GM18870 (cell line): ENCODE measurements at regions not wholly inside any gene's neighbourhood (a gene's known extent, or its start where the extent isn't known, plus 50 kb on each side); places are given as distances from the start of the nearest gene placed in this dataset.
"Not testable (repeated sequence)": the region's sequence is repeated elsewhere in the genome, so short reads cannot be mapped to it uniquely, and the experiment has no call there.

Experiments used
- ATAC-seq: cut with Tn5 transposase; IDR thresholded peaks from one replicate; pipeline ENCODE4 v1.9.1; 2021; ENCODE audit warnings: moderate library complexity; ENCODE audit not compliant: unreplicated experiment

DNA sequence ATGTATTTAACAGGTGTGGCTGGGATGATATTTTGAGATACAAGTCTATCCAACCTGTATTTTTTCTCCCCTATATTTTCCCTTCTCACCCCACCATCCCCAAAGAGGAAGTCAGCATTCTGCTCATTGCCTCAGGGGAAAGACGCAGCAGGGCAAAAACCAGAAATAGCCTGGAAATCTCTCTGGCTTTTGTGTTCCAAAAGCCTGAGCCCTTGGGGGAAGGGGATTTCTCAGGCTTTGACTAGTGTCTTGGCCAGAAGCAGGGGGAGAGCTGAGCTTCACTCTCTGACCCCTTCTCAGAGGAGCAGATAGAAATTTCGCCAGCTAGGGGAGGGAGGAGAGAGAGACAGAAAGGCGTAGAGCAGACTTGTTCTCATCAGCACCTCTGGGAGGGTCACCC is 244.7 kb downstream of the RRAGC start:
- no peak for ATAC-seq

DNA sequence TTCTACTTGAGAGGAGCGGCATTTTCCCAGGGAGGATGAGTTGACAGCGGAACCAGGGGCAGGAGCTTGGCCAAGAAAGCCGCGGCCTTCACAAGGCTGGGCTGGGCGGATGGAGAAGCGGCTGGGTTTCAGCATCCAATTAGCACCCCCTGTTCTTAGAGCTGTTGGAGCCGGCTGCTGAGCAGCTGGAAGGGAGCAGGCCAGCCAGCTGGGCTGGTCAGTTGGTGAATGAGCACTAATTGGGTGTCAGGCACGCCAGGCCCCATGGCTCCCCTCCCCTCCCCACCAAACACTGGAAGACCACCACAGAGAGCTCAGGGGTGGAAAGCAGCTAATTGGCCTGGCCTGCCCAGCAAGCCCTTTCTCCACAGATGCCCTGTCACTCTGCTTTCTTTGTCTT is 245.6 kb downstream of the RRAGC start:
- no peak for ATAC-seq

DNA sequence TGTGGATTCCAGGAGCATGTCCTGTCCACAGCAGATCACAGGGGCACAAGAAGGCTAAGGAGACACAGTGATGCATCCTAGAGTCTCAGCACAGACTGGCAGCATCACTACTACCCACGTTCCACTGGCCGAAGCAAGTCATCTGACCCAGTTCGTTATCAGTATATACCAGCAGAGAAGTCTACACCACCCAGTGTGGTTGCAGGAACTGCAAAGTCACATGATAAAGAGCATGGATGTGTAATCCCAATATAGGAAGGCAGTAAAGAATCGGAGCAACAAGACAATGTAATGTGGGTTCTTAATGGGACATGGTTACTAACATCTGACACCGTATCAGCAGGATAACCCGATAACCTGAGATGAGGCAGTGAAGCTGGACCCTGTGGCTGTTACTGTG is 246.6 kb downstream of the RRAGC start:
- ATAC-seq: no peak

DNA sequence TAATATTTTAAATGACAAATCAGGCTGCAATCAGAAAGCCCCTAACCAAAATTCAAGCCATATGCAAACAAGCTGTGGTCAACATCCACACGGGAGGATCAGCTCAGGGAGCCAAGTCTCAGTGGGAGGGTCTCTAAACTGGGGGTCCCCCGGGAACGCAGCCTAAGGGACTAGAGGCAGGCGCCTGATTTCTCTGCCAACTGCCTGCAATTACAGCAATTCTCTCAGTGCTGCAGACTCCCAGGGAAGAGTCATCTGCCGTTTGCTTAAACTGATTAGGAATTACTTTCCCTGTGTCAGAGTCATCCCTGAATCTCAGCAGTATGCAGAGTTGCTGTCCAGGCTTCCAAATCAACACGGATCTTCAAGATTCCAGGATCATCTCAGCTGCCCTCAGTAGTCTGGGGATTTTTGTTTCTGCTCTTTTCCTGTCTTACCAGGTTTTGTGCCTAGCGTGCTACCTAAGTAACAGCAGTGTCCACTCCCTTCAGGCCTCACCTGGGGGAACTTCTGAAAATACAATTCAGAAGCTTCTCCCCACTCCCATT is 247.8 kb downstream of the RRAGC start:
- ATAC-seq: no peak

DNA sequence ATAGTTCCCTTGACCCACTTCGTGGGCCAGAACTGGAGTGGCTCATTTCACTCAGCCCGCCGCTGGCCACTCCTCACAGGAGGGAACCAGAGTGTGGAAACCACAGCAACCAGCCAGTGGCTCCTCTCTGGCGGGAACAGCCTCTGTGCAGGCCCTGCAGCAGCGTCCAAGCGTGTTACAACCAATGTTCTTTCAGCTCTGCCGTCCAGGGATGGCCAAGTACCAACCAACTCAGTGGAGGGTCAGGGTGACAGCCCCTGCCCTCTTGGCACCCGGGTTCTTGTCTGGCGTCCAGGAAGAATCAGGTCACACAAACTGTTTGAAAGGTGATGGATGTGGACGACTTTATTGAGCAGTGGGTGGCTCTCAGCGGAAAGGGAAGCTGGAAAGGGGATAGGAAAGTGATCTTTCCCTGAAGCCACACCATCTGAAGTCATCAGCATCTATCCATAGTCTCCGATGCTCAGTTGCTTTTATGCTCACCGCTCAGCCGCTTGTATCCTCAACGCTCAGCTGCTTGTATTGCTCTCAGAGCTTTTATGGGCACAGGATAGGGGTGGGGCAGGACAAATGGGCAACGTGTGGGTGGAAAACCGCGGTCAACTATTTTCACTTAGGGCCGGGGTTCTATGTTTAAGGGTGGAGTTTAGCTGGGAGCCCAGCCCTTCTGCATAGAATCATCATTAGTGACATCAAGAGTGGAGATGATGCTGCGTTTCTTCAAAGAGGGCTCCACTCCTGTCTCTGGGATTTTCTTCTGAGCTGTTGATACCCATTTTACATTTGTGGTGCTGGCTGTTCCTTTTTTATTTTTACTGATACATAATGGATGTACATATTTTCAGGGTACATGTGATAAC is 250.2 kb downstream of the RRAGC start:
- ATAC-seq: no peak

DNA sequence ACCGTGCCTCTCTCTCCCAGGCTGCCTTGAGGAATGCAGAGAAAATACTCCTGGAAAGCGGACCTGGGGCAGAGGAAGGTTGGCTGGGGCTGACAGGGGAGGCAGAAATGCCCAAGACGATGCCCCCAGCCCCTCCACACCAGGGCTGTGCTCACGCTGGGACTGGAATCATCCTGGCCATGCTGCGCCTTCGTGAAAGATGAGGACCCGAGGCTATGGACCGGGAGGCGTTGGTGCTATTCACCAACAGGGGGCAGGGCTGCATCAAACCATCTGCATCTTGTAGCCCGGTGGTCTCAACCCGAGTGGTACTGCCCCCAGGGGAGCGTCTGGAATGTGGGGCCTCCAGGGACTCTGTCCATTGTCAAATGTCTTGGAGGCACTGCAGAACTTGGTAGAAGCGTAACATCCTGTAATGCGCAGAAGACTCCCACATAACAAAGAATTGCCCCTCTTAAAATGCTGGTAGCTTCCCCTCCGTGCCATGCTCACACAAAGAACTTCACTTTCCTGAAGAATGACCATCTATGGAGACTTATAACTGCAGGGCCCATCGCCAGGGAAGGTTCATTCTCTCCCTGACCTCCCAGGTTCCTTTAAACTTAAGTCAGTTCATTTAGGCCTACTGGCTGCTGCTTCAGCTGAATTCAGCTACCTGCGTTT is 251.2 kb downstream of the RRAGC start:
- ATAC-seq: no peak

DNA sequence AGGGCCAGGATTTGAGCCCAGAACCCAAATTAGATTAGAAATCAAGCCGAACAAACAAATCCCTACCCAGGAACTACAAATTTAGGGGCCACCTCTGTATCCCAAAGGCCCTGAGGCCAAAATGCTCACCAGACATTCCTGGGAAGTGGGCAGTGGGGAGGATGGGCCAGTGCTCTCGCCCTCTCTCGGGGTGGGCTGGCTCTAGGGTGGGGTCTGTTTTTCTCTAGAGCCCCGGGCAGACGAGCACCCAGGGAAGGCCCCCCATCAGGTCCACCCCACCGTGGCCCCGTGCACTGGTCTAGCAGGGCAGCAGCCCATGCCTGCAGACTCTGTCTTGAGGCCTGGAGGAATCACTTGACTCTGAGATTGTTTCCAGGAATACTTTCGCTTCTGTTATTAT is 252.0 kb downstream of the RRAGC start:
- ATAC-seq: no peak

DNA sequence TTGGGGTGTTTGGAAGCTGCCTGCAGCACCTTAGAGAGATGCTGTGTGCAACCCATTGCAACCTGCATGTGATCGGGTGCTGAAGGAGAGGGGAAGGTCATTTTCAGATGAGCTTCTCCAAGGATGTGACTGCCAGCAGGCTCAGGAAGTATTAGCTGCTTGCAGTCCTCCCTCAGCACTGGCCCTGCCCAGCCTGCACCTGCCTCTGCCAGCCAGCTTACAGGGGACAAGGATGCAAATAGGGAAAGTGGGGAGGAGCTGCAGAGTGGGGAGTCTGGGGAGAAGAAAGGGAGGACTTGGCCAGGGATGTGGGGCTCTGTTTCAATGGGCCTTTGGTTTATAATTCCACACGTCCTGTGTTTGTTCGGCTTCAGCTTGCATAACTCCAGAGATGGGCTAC is 254.5 kb downstream of the RRAGC start:
- no peak for ATAC-seq

DNA sequence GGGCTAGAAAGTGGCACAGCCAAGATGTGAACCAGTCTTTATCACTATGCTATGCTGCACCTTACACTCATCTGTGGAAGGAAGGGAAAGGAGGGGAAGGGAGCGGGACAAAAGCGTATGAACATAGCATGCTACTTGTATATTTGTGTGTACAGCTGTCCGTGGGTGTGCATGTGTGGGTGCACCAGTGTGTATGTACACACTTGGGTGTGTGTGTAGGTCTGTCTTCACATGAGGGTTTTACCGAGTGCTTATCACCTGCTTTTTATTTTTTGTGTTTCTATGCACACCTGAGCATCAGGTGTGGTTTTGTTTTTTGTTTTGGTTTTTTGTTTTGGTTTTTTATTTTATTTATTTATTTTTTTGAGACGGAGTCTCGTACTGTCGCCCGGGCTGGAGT is 255.7 kb downstream of the RRAGC start:
- no peak for ATAC-seq

DNA sequence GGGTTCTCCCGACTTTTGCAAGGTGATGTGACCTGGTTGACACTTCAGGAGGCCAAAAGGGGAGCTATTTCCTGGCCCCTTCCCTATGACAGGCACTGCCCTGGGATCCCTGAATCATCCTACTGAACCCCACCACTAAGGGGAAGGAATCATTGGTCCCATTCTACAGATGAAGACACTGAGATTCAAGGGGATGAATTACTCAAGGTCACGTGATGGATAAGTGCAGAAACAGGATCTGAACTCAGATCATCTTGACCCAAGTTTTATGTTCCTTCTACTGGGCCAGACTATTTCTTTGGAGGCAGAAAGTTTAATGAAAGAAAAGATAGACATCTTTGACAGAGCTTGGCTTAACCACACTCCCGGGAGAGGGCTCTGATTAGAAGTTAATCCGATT is 258.7 kb downstream of the RRAGC start:
- no peak for ATAC-seq

DNA sequence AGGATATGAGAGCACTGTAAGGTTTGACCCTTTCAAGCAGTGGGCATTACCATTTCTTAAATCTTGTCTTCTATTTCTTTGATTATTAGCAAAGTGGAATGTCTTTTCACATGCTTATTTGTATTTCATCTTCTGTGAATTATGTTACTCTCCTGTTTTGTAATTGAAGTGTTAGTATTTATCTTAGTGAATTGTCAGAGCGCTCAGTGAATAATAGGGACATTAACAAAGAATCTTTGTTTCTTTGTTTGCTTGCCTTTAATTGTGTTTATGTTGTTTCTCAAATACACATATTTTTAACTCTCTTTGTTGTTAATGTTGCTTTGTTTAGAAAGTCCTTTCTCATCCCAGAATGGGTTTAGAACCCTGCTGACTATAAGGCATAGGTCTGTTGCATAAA is 259.3 kb downstream of the RRAGC start:
- ATAC-seq: no peak

DNA sequence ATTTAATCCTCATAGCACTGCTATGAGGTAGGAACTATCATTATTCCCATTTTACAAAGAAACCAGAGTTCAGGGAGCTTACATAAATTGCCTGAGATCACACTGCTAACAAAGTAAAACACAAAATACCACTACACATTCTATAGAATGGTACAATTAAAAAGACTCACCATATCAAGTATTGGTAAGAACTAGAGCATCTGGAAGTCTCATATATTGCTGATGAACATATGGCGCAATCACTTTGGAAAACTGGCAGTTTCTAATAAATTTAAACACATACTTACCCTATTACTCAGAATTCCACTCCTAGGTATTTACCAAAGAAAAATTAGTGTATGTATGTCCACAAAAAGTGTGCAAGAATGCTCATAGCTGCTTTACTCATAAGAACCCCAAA is 261.5 kb downstream of the RRAGC start:
- ATAC-seq: no peak

DNA sequence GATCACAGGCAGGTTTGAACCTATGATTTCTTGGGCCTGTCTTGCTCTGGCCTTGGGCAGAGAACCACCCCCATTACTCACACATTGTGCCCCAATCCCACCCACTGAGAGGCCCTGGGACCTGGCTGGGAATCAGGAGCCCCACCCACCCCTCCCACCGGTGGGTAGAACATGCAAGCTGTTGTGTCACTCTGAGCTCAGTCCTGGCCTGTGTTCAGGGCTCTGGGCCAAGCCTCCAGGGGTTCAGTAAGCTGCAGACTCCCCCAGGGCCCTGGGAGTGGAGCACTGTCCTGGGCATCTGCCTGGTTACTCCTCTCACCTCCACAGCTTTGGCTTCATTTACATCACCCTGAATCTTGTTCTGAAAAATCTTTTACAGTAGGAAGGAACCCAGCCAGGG is 270.5 kb downstream of the RRAGC start:
- ATAC-seq: no peak

DNA sequence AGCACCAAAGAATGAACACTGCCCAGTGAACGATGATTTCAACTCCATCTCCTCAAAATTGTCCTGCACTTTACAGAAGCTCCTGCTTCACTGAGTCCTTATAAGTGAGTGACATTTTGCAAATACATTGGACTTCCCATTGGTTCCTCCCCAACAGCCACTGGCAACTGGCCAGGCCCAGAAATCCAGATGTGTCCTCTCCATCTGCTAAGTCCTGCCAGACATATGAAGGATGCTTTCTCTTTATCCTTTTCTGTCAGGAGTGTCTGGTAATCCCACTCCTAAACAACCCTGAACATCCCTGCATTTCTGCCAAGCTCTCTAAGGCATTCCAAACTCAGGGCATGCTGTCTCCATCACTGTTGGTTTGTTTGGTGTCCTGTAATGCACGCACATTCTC is 271.8 kb downstream of the RRAGC start:
- no peak for ATAC-seq

DNA sequence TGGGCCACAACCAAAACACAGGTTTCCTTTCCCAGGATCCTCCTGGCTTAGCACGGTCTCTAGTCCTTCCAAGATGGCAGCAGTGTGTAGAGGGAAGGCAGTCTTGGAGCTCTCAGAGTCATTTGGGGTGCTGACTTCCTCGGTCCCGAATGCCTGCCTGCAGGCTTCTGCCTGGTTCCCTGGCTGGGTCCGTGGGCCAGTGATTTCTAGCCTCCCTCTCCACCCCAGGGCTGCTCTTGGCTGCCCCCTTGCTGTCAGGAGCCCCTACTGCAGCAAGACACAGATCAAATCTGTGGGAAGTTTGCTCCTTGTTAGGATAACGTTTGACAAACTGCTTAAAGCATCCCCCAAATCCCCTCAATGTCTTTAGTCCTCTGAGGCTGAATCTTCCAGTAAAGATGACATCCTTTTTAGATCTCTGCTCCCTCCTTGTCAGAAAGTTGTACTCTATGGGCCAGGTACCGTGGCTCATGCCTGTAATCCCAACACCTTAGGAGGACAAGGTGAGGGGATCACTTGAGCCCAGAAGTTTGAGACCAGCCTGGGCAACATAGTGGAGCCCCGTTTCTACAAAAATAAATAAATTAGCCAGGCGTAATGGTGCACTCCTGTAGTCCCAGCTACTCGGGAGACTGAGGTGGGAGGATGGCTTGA is 272.5 kb downstream of the RRAGC start:
- no peak for ATAC-seq

DNA sequence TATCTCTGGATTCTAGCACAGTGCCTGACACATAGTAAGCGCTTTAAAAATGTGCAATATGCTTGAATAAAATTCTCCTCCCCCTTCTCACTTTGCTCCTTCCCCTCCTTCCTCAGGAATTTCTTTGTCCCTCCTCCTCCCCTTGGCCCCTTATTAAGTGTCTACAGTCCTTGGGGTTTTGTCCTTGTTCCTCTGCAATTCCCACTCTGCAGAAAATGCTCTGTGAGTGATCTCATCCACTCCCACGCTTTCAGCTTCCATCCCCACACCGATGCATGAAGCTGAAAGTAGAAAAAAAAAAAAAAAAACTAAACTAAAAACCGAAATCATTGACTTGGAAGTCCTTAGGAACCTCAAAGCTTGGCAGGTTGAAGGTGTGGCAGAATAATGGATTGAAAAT is 273.6 kb downstream of the RRAGC start:
- ATAC-seq: no peak

DNA sequence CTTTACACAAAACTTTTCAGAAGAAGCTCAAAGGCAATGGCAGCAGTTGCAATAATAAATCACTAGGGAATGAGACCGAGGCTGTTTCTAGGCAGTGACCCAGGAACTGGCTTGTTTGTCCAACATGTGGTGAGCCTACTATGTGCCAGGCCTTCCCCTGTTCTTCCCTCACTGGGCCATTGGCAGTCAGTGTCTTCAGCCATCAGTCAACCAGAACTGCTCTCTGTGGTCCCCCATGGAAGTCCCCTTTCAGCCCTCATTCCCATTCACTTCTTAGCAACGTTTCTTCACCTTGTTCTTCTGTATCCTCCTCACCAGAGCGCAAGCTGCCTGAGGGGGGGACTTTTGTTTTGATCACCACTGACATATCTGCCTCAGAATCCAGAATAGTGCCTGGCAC is 274.1 kb downstream of the RRAGC start:
- no peak for ATAC-seq

DNA sequence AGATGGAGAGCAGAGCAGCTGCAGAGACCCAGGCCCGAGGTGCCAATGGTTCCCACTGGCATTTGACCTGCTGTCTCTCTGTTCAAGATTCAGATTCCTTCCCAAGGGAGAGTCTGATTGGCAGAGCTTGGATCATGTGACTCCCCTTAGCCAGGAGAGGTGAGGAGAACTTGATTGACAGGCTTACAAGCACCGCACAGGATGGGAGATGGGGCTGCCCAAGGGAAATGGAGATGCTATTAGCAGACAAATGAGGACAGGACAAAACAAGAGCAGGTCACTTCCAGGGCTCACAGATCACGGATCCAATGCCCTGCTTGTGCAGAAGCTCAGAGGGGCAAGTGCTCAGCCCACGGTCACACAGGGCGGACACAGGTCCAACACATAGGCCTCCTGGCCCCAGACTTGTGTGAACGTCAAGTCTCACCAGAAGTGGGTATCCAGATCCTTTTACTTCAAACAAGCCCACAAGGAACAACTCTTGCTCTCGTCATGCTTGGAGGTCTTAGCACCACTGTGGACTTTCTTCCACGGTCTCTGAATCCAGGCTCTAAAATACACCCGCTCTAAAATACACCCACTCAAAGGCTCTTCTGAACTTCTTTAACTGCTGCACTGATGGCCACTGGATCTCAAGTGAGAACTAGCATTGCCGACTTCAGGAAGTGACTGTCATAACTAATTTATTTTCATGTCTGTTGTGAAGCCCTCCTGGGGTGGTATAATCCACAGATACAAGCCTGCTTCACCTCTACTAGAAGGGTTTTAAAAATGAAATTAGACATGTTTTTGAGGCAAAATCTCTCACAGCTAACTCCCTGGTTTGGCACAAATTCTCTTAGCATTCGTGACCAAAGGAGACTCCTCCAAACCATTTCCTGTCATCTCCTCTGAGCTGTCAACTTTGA is 274.9 kb downstream of the RRAGC start:
- ATAC-seq: no peak

DNA sequence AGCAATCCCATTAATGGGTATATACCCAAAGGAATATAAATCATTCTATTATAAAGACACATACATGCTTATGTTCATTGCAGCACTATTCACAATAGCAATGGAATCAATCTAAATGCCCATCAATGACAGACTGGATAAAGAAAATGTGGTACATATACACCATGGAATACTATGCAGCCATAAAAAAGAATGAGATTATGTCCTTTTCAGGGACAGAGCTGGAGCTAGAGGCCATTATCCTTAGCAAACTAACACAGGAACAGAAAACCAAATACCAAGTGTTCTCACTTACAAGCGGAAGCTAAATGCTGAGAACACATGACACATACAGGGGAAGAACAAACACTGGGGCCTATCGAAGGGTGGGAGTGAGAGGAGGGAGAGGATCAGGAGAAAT is 276.3 kb downstream of the RRAGC start:
- ATAC-seq: not testable (repeated sequence)

DNA sequence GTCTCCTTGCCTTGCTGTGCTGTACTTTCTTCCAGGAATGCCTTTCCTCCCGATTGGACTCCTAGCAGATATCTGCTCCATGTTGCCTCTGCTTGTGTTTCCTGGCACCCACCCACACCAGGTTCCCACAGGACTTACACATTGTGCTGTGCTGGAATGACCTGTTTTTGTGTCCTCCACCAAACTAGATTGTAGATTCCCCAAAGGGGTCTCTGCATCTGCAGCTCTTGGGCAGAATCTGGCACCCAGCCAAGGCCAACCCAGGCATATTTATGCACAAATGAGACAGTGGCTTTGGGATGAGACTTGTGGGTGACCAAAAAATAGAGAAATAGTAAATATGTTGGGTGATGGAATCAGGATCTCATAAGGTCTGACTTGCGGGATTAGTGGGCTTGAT is 278.2 kb downstream of the RRAGC start:
- ATAC-seq: no peak

DNA sequence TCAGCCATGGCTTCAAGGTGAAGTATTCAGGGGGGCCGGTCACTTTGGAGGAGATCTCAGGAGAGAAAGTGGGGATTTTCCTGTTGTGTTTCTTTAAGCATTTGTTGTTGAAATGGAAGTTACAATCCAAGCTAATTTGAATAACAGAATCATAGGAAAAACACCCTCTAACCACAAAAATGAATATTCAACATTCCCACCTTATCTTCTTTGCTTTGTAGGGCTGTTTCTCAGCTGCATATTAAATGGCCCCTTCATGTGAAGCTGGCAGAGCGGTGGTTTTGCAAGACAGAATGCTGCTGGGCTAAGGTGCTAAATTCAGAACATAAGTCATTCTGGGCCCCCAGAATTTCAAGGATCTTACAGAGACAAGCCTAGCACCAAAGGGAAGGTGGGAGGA is 279.0 kb downstream of the RRAGC start:
- ATAC-seq: no peak
